Activated T-cell treated with anti-CD3 and anti-CD28 coated beads for 1 hour (primary cell): ENCODE measurements at regions not wholly inside any gene's neighbourhood (a gene's known extent, or its start where the extent isn't known, plus 50 kb on each side); places are given as distances from the start of the nearest gene placed in this dataset.
"Not testable (repeated sequence)": the region's sequence is repeated elsewhere in the genome, so short reads cannot be mapped to it uniquely, and the experiment has no call there.

Source experiments
- DNase-seq: peaks from one replicate; pipeline ENCODE4 v3.0.0-alpha.2; 2020; ENCODE audit warnings: low read depth

- no peak for DNase-seq
Measured at GRCh38 chr21:17139696-17140095, 373.1 kb upstream of the CXADR start.

DNA sequence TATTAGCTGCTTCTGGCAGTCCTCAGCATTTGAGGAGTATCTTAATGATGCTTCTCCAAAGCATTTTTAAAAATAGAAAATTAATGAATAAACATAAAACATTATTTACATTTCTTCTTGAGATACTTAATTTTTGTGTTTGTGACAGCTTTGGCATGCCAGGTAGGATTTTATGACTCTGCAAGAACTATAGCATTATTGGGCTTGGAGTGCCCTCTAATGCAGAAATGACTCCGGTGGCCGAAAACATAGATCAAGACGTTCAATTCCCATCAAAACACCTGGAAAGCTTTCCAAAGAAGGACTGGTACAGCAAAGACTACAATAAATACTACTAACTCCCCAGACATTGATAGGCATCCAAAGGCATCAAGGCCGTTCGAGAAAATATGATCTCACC lies 366.4 kb upstream of the CXADR start:
- DNase-seq = no peak

- no peak for DNase-seq
Measured at GRCh38 chr21:17159697-17160096, 353.1 kb upstream of the CXADR start.

DNA sequence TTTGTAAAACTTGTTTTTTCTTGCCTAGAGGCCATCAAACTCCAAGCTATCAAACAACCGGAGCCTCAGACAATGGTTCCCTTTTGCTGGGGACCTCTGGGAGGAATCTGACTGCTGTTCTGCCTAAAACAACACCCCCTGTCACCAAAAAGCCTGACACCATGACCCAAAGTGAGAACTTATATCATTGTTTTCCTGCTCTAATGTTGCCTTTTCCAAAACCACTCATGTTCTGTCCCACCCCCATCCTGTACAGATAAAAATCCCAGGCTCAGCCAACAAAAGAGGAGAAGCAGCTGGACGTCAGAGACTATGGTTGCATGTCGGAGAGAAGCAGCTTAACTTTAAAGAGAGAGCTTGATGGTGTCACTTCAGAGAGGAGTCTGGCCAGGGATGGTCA lies 327.2 kb upstream of the CXADR start:
- no peak for DNase-seq

GRCh38 chr21:17189963-17190362 lies 322.9 kb upstream of the CXADR start:
- DNase-seq = no peak

GRCh38 chr21:17191346-17191993 lies 321.4 kb upstream of the CXADR start:
- DNase-seq = no peak

DNA sequence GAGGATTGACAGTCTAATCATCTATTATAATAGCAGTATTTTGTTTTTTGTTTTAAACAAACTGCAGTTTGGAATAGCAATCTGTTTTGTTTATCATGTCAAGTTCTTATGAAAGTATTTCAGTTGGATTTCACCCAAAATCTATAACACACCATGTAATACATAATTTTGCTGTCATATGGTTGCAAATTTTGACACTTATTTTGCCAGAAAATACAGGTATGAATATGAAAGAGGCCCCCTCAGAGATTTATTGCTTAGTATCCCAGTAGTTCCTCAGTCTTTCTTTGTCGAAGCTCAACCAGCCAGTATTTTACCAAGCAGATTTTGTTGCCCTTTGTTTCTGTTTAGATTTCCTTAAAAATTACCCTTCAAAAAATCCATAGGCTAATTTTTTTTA lies 317.5 kb upstream of the CXADR start:
- no peak for DNase-seq

- DNase-seq = no peak
Measured at GRCh38 chr21:17195976-17196375, 316.9 kb upstream of the CXADR start.

GRCh38 chr21:17196623-17197022 lies 316.2 kb upstream of the CXADR start:
- DNase-seq = no peak

- DNase-seq = no peak
Measured at GRCh38 chr21:17197996-17198395, 314.8 kb upstream of the CXADR start.

DNA sequence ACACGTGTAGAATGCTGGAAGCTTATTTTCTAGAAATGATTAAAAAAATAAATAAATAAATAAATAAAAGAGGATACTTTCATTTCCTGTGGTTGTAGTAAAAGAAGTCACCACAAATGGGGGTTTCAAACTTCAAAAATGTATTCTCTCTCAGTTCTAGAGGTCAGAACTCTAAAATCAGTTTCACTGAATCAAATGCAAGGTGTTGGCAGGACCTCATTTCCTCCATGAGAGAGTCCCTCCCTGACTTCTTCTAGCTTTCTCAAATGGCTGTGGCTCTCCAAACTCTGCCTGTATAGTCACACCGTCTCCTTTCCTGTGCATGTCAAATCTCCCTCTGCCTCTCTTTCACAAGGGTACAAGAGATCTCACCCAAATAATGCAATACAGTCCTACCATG lies 312.6 kb upstream of the CXADR start:
- no peak for DNase-seq

DNA sequence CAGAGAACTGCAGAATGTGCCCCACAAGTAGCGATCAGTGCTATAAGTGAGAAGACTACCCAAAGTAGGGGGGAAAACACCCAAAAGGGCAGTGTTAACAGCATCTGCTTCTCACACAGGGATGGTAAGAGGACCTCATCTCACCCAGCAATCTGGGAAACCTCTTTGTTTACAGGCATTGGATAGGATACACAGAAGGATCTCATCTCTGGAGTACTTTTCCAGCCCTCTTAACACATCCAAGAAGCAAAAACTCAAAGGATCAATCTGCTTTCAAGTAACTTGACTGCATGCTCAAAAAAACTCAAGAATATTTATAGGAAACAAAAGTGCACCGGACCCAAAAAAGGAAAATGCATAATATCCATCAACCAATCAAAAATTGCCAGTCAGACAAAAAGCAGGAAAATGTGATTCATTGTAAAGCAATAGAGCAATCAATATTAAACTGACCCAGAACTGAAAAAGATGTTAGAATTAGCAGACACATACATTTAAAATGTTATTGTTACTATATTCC lies 311.0 kb upstream of the CXADR start:
- DNase-seq = no peak

GRCh38 chr21:17214801-17215200 lies 298.0 kb upstream of the CXADR start:
- DNase-seq = no peak

DNA sequence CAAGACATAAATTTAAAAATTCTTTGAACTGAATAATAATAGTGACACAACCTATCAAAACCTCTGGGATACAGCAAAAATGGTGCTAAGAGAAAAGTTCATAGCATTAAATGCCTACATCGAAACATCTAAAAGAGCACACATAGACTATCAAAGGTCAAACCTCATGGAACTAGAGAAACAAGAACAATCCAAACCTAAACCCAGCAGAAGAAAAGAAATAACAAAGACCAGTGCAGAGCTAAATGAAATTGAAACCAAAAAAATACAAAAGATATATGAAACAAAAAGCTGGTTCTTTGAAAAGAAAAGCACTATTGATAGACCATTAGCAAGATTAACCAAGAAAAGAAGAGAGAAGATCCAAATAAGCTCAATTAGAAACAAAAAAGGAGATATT lies 293.8 kb upstream of the CXADR start:
- DNase-seq = not testable (repeated sequence)

- DNase-seq = no peak
Measured at GRCh38 chr21:17231124-17231523, 281.7 kb upstream of the CXADR start.

GRCh38 chr21:17231771-17232170 lies 281.1 kb upstream of the CXADR start:
- no peak for DNase-seq

GRCh38 chr21:17238468-17238867 lies 274.4 kb upstream of the CXADR start:
- no peak for DNase-seq

DNA sequence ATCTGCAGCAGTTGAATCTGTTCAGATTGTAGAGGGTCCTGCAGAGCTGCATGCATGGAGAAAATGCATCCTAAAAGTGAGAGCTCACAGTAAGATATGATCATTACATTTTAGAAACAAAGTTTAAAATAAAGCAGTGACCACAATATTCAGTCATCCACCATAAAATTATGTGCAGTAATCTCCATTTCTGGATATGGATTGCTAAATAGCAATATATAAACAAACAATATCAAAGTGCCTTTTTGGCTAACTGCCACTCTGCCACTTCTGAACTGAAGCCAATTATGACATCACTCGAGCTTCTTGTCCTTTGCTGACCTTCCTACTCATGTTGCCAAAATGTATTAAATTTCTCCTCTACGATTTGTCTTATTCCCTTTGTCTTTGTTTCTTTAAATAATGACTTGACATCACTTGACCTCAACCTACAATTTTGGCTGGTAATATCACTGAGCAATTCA lies 262.0 kb upstream of the CXADR start:
- DNase-seq = no peak

- DNase-seq = no peak
Measured at GRCh38 chr21:17257784-17258183, 255.1 kb upstream of the CXADR start.

DNA sequence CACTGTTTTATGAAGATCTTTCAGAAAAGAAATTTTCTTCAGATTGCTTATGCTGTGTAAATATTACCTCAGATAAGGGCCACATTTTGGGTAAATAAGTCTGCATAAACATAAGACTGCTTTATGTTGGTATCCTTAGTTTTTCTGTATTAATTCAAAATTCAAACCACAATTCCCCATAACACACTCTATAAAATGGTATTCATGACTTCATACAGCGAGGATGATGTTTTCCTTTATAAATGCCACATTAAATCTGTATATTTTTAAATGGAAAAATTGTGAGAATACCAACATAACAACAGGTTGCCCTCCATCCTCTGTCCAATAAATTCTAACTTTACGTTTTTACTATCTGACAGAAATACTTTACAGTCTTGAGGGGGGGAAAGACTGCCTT lies 248.7 kb upstream of the CXADR start:
- no peak for DNase-seq

DNA sequence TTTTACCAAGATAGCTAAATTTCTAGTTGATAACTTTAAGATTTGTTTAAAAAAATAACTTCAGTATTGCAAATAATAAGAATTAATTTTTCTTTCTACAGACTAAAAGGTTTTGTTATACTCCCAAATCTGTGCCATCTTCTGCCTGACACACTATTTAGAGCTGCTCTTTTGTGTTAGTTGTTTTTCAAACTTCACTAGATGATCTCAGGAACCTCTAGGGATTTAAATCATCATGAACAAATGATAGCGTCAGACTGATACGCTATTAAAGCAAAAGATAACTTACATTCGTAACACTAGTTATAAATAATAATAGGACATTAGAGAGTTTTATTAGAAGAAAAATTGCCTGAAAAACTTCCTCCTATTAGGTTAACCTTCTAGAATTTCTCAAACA lies 243.1 kb upstream of the CXADR start:
- DNase-seq = no peak

- DNase-seq = no peak
Measured at GRCh38 chr21:17270229-17270628, 242.6 kb upstream of the CXADR start.

- DNase-seq = no peak
Measured at GRCh38 chr21:17279663-17280062, 233.2 kb upstream of the CXADR start.

GRCh38 chr21:17293016-17293562 lies 219.8 kb upstream of the CXADR start:
- DNase-seq = not testable (repeated sequence)
